ENCODE measurements at regions not wholly inside any gene's neighbourhood (a gene's known extent, or its start where the extent isn't known, plus 50 kb on each side); places are given as distances from the start of the nearest gene placed in this dataset.

GRCh38 chr5:155101697-155102096, 88.1 kb downstream of the KIF4B start:
- Histone ChIP-seq H3K27me3 (replicated peaks) (no peaks in the 10 kb centered on the region), H3K36me3 (replicated peaks) (no peaks in the 10 kb centered on the region), H3K27ac (no peak overlapping the region), H3K4me3 (ENCODE audit: low read depth, low read length) (no peak overlapping the region)
- in situ Hi-C loops (cut with HindIII; ENCODE audit: low pct_ligation_motif_present, low sequenced_read_pairs) = no loop called here
- DNase-seq = no peak
- no peak for TF ChIP-seq CTCF (IDR thresholded peaks at IDR 0.05; ENCODE audit: low read depth, low read length, missing control alignments)

DNA sequence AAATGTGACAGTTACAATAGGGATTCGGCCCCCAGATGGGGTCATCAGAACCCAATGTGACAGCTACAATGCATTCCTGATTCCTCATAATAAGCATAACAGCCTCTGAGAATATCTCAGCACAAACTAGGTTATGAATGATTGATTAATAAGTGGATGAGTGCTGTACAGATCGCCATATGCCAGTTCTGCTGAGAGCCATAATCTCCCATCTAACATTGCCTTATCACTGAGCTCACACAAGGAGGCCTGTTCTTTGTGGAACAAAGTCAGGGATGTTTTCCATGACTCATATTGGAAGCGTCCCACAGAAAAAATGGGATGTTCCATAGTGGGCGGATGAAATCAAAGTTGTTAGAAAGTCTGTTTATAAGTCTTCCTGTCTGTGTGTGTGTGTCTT, 89.6 kb downstream of the KIF4B start:
- Histone ChIP-seq H3K4me3 (ENCODE audit: low read depth, low read length) (no peak overlapping the region), H3K36me3 (replicated peaks) (no peaks in the 10 kb centered on the region), H3K27me3 (replicated peaks) (no peaks in the 10 kb centered on the region), H3K27ac (no peak overlapping the region)
- in situ Hi-C loops (cut with HindIII; ENCODE audit: low pct_ligation_motif_present, low sequenced_read_pairs) = no loop called here
- no peak for TF ChIP-seq CTCF (IDR thresholded peaks at IDR 0.05; ENCODE audit: low read depth, low read length, missing control alignments)
- no peak for DNase-seq

DNA sequence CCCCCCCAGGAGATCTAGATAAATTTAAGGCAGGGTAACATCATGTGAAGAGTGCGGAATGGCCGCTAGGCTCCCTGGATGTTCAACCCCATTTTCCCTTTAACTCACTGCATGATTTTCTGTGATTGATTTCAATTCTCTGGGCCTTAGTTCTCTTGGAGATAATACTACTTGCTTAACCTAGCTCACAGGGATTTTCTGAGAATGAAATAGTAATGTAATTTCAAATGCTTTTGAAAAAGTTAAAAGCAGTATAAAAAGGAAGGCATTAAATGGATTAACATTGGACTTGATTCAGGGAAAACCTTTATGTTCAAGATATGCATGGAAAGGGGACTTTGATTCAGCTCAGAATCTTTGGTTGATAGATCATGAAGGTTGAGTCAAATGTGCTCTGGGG, 90.9 kb downstream of the KIF4B start:
- no peaks in the 10 kb centered on the region for H3K27me3 ChIP-seq (replicated peaks)
- DNase-seq = no peak
- H3K4me3 ChIP-seq (ENCODE audit: low read depth, low read length) = no peak overlapping the region
- no peaks in the 10 kb centered on the region for H3K36me3 ChIP-seq (replicated peaks)
- H3K27ac ChIP-seq = no peak overlapping the region
- no peak for TF ChIP-seq CTCF (IDR thresholded peaks at IDR 0.05; ENCODE audit: low read depth, low read length, missing control alignments)
- in situ Hi-C loops (cut with HindIII; ENCODE audit: low pct_ligation_motif_present, low sequenced_read_pairs) = no loop called here

- Histone ChIP-seq H3K27me3 (replicated peaks) (no peaks in the 10 kb centered on the region), H3K27ac (no peak overlapping the region), H3K36me3 (replicated peaks) (no peaks in the 10 kb centered on the region), H3K4me3 (ENCODE audit: low read depth, low read length) (no peak overlapping the region)
- in situ Hi-C loops (cut with HindIII; ENCODE audit: low pct_ligation_motif_present, low sequenced_read_pairs) = no loop called here
- TF ChIP-seq CTCF (IDR thresholded peaks at IDR 0.05; ENCODE audit: low read depth, low read length, missing control alignments) = no peak
- DNase-seq = no peak
Measured at GRCh38 chr5:155106221-155106620, 92.7 kb downstream of the KIF4B start.

DNA sequence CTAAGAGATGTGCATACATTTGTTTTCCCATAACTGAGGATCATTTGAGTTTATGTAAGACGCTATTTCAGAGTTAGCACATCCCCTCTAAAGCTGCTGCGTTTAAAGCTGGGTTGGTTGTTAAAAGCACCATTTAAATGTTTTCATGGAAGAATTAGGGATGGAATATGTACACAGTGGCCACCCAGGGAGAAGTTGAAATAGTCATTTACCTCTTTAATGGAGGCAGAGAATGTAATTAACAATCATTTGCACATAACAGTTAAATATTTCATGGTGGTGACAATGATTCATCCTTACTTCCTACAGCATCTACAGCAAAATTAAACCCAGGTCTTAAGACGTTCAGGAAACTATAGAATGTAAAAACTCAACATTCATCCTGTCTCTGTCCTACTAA, 100.3 kb downstream of the KIF4B start:
- in situ Hi-C loops (cut with HindIII; ENCODE audit: low pct_ligation_motif_present, low sequenced_read_pairs) = no loop called here
- Histone ChIP-seq H3K4me3 (ENCODE audit: low read depth, low read length) (no peak overlapping the region), H3K27ac (no peak overlapping the region), H3K27me3 (replicated peaks) (no peaks in the 10 kb centered on the region), H3K36me3 (replicated peaks) (no peaks in the 10 kb centered on the region)
- no peak for TF ChIP-seq CTCF (IDR thresholded peaks at IDR 0.05; ENCODE audit: low read depth, low read length, missing control alignments)
- DNase-seq = no peak

DNA sequence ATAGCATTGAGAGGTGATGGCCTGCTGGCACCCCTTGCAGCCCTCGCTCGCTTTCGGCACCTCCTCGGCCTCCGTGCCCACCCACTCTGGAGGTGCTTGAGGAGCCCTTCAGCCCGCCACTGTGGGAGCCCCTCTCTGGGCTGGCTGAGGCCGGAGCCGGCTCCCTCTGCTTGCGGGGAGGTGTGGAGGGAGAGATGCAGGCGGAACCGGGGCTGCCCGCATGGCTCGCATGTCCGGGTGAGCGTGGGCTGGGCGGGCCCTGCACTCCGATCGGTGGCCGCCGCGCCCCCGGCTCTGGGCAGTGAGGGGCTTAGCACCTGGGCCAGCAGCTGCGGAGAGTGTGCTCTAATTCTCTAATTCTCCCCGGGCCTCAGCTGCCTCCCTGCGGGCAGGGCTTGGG, 101.1 kb downstream of the KIF4B start:
- no peak for DNase-seq
- H3K36me3 ChIP-seq (replicated peaks) = no peaks in the 10 kb centered on the region
- in situ Hi-C loops (cut with HindIII; ENCODE audit: low pct_ligation_motif_present, low sequenced_read_pairs) = no loop called here
- H3K27me3 ChIP-seq (replicated peaks) = no peaks in the 10 kb centered on the region
- H3K27ac ChIP-seq = no peak overlapping the region
- TF ChIP-seq CTCF (IDR thresholded peaks at IDR 0.05; ENCODE audit: low read depth, low read length, missing control alignments) = no peak
- H3K4me3 ChIP-seq (ENCODE audit: low read depth, low read length) = no peak overlapping the region
